ENCODE measurements at regions not wholly inside any gene's neighbourhood (a gene's known extent, or its start where the extent isn't known, plus 50 kb on each side); places are given as distances from the start of the nearest gene placed in this dataset.

- no peak for DNase-seq
Measured at GRCh38 chr2:64704161-64704560, 50.4 kb upstream of the SERTAD2 start.

GRCh38 chr2:64704996-64705395, 51.3 kb upstream of the SERTAD2 start:
- no peak for DNase-seq

- no peak for DNase-seq
Measured at GRCh38 chr2:64707276-64707675, 53.6 kb upstream of the SERTAD2 start.

GRCh38 chr2:64708829-64709228, 55.1 kb upstream of the SERTAD2 start:
- no peak for DNase-seq

GRCh38 chr2:64711252-64711800, 57.6 kb upstream of the SERTAD2 start:
- DNase-seq: no peak

GRCh38 chr2:64713686-64714085, 60.0 kb upstream of the SERTAD2 start:
- no peak for DNase-seq

- no peak for DNase-seq
Measured at GRCh38 chr2:64716569-64716968, 62.9 kb upstream of the SERTAD2 start.

GRCh38 chr2:64718250-64718885, 64.7 kb upstream of the SERTAD2 start:
- no peak for DNase-seq

- DNase-seq: no peak
Measured at GRCh38 chr2:64720535-64721319, 67.0 kb upstream of the SERTAD2 start.

GRCh38 chr2:64721320-64721623, 67.6 kb upstream of the SERTAD2 start:
- no peak for DNase-seq

- DNase-seq: no peak
Measured at GRCh38 chr2:64722291-64723044, 68.8 kb upstream of the SERTAD2 start.

- DNase-seq: no peak
Measured at GRCh38 chr2:64727013-64727767, 73.5 kb upstream of the SERTAD2 start.

- no peak for DNase-seq
Measured at GRCh38 chr2:64727843-64728463, 74.2 kb upstream of the SERTAD2 start.

GRCh38 chr2:64730551-64731262, 77.0 kb upstream of the SERTAD2 start:
- DNase-seq: peak in 1 of 2 experiments; percentile 25

GRCh38 chr2:64731263-64731643, 77.5 kb upstream of the SERTAD2 start:
- no peak for DNase-seq

GRCh38 chr2:64731746-64732145, 78.0 kb upstream of the SERTAD2 start:
- no peak for DNase-seq

GRCh38 chr2:64732146-64732545, 78.4 kb upstream of the SERTAD2 start:
- DNase-seq: no peak

GRCh38 chr2:64735504-64735903, 81.8 kb upstream of the SERTAD2 start:
- DNase-seq: no peak

- DNase-seq: no peak
Measured at GRCh38 chr2:64737547-64737946, 83.8 kb upstream of the SERTAD2 start.

- no peak for DNase-seq
Measured at GRCh38 chr2:64738026-64738425, 84.3 kb upstream of the SERTAD2 start.

GRCh38 chr2:64742678-64743077, 89.0 kb upstream of the SERTAD2 start:
- DNase-seq: no peak
